ENCODE measurements at regions not wholly inside any gene's neighbourhood (a gene's known extent, or its start where the extent isn't known, plus 50 kb on each side); places are given as distances from the start of the nearest gene placed in this dataset.

GRCh38 chr6:150745896-150746295 is 119.6 kb upstream of the MTHFD1L start:
- TF ChIP-seq CTCF (IDR thresholded peaks at IDR 0.05; ENCODE audit: poor library complexity) (no peak), EZH2 (IDR thresholded peaks at IDR 0.05; ENCODE audit: borderline replicate concordance) (no peak)

Data from hepatocyte (in vitro differentiated cells).